Bronchial epithelial cell (primary cell): ENCODE measurements at regions not wholly inside any gene's neighbourhood (a gene's known extent, or its start where the extent isn't known, plus 50 kb on each side); places are given as distances from the start of the nearest gene placed in this dataset.

Source experiments
- DNase-seq: peaks from one replicate; pipeline ENCODE4 v3.0.0-alpha.2; 2010; ENCODE audit warnings: low read depth
- FAIRE-seq: peaks from 2 replicates; lab custom pipeline; 2011; peaks lifted over from hg19 to GRCh38; lab: Jason Lieb, UNC
- H3K27me3 ChIP-seq: 2 replicates; pipeline ENCODE4 v1.5.1; 2011; ENCODE audit warnings: low read length; ENCODE audit not compliant: control insufficient read depth, insufficient read depth
- H3K36me3 ChIP-seq: 2 replicates; pipeline ENCODE4 v1.5.1; 2011; ENCODE audit warnings: low read length; ENCODE audit not compliant: control insufficient read depth, insufficient read depth
- H3K4me3 ChIP-seq: 2 replicates; pipeline ENCODE4 v1.5.1; 2011; ENCODE audit warnings: mild to moderate bottlenecking, low read depth, low read length, control low read depth
- TF ChIP-seq, protein P1 (sequence below): IDR thresholded peaks from 2 replicates; pipeline ENCODE4 v1.5.1; 2011; ENCODE audit warnings: mild to moderate bottlenecking, moderate library complexity, low read length, control low read depth, inconsistent platforms; ENCODE audit not compliant: insufficient read depth, severe bottlenecking

- H3K36me3 ChIP-seq, result no peaks in the 10 kb centered on the region
- FAIRE-seq (no peak), DNase-seq (no peak)
- no peak overlapping the region for H3K4me3 ChIP-seq
- TF ChIP-seq, protein P1, sequence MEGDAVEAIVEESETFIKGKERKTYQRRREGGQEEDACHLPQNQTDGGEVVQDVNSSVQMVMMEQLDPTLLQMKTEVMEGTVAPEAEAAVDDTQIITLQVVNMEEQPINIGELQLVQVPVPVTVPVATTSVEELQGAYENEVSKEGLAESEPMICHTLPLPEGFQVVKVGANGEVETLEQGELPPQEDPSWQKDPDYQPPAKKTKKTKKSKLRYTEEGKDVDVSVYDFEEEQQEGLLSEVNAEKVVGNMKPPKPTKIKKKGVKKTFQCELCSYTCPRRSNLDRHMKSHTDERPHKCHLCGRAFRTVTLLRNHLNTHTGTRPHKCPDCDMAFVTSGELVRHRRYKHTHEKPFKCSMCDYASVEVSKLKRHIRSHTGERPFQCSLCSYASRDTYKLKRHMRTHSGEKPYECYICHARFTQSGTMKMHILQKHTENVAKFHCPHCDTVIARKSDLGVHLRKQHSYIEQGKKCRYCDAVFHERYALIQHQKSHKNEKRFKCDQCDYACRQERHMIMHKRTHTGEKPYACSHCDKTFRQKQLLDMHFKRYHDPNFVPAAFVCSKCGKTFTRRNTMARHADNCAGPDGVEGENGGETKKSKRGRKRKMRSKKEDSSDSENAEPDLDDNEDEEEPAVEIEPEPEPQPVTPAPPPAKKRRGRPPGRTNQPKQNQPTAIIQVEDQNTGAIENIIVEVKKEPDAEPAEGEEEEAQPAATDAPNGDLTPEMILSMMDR, result no peak
- H3K27me3 ChIP-seq, result no peaks in the 10 kb centered on the region
Measured at GRCh38 chr2:9692456-9693195, 61.8 kb upstream of the YWHAQ start.

DNA sequence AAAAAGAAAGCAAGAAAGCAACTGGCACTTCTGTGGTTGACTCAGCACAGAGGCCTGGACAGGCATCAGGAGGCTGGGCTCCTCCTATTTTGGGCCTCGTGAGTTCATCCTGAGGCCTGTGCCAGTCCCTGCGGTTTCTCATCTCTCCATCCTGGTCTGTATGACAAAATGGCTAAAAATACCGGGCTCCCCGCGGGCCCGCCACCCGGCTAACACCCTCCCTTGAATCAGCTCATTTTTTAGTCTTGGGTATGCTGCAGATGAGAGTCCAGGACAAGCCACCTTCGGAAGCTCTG is 62.3 kb upstream of the YWHAQ start:
- TF ChIP-seq, protein P1, result no peak
- Histone ChIP-seq H3K36me3 (no peaks in the 10 kb centered on the region), H3K27me3 (no peaks in the 10 kb centered on the region), H3K4me3 (no peak overlapping the region)
- FAIRE-seq, result no peak
- DNase-seq, result peak; percentile 27

DNA sequence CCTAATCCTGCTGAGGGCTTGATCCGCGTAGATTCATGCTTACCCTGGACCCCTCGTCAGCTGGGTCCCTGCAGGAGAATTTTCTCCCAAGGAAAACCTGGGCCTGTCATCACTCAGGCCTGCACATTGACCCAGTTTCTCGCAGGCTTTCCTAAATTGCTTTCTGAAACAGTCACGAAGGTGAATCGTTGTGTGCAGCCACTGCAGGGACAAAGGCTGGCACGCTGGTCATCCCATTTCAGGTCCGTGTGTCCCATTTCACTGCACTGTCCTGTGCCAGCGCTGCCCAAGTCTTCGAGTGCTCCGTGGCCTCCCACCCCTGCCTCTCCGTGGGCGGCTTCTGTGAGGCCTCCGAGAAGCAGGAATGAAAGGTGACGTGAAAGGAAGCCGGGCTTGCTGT is 62.8 kb upstream of the YWHAQ start:
- TF ChIP-seq, protein P1, result no peak
- H3K36me3 ChIP-seq, result no peaks in the 10 kb centered on the region
- FAIRE-seq, result no peak
- H3K27me3 ChIP-seq, result no peaks in the 10 kb centered on the region
- no peak for DNase-seq
- H3K4me3 ChIP-seq, result no peak overlapping the region

DNA sequence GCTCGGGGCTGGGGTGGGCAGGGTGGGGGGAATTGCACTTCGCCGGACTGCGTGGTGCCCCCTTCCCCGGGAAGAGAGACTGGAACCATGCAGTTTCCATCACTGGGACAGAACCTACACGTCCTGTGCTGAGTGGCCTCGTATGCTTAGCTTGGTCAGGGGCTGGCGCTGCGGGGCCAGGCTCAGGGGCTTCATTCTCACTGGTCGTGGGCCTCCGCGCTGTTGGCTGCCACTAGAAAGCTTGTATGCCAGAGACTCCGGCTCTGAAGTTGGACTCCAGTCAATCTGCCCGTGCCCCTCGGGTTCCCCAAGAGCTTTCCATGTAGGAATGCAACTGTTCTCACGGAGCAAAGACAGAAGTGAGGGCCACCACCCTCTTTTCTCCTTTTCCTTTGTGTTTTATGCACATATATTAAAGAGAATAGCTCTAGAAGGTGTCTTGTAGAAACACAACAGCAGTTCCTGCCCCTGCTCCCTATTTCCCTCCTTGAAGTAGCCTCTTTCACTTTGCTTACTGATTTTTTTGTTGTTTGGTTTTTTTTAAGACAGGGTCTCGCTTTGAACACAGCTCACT is 64.0 kb upstream of the YWHAQ start:
- no peaks in the 10 kb centered on the region for H3K27me3 ChIP-seq
- DNase-seq, result no peak
- TF ChIP-seq, protein P1, result no peak
- H3K4me3 ChIP-seq, result no peak overlapping the region
- no peak for FAIRE-seq
- H3K36me3 ChIP-seq, result no peaks in the 10 kb centered on the region

DNA sequence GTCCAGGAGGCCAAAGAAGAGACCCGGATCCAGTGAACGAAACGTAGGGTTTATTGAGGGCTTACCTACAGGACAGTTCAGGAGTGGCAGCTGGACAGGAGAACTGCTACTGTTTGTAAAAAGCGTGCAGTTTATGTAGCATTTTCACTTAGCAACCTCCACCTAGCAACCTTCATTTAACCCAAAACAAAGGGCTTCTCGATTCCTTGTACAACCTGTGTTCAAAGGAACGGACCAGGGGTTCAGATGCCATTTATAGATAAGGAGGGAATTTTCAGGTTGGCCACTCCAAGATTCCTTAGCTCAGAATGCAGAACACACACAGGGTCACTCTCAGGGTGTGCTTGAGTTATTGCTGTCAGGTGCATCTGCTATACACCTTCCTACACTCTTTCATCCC is 65.1 kb upstream of the YWHAQ start:
- H3K36me3 ChIP-seq, result no peaks in the 10 kb centered on the region
- no peak for DNase-seq
- H3K27me3 ChIP-seq, result no peaks in the 10 kb centered on the region
- TF ChIP-seq, protein P1, result no peak
- H3K4me3 ChIP-seq, result no peak overlapping the region
- FAIRE-seq, result no peak

GRCh38 chr2:9696731-9697130 is 65.9 kb upstream of the YWHAQ start:
- Histone ChIP-seq H3K4me3 (no peak overlapping the region), H3K27me3 (no peaks in the 10 kb centered on the region), H3K36me3 (no peaks in the 10 kb centered on the region)
- TF ChIP-seq, protein P1, result no peak
- FAIRE-seq, result no peak
- DNase-seq, result peak; percentile 47
